Panc1 (cell line): ENCODE measurements at regions not wholly inside any gene's neighbourhood (a gene's known extent, or its start where the extent isn't known, plus 50 kb on each side); places are given as distances from the start of the nearest gene placed in this dataset.

Experiments used
- ATAC-seq: fragments of 200-7000 bp; cut with Tn5 transposase; 2 replicates; pipeline ENCODE4 v1.9.1; 2020; ENCODE audit warnings: mild to moderate bottlenecking, moderate library complexity
- BruUV-seq: library from RNA; stranded (reverse); fragments of 400-500 nt; replicated peaks from 2 replicates; lab custom pipeline; 2021; lab: Mats Ljungman, UMichigan
- CTCF ChIA-PET: fragments of 300-600 bp; sonication (Branson Sonifier 250); formaldehyde crosslinking; loops from one replicate; lab custom pipeline; 2022; ENCODE audit warnings: antibody characterized with exemption; lab: Charles Lee
- POLR2A ChIA-PET: fragments of 300-600 bp; sonication (Branson Sonifier 250); formaldehyde crosslinking; loops from one replicate; lab custom pipeline; 2022; ENCODE audit warnings: antibody characterized with exemption; lab: Charles Lee
- DNase-seq: peaks from one replicate; pipeline ENCODE4 v3.0.0-alpha.2; 2010; ENCODE audit warnings: low read depth, low spot score
- H3K27ac ChIP-seq: 2 replicates; pipeline ENCODE4 v1.5.1; 2011; ENCODE audit warnings: mild to moderate bottlenecking, low read length, inconsistent platforms
- H3K27me3 ChIP-seq: fragments of 200-500 bp; sonication (Bioruptor generic); 2 replicates; pipeline ENCODE4 v1.6.0; 2014; ENCODE audit warnings: low read length, inconsistent platforms; ENCODE audit not compliant: control insufficient read depth, insufficient read depth
- H3K36me3 ChIP-seq: fragments of 200-500 bp; sonication (Bioruptor generic); 2 replicates; pipeline ENCODE4 v1.5.1; 2014; ENCODE audit warnings: inconsistent platforms, mild to moderate bottlenecking, low read length, moderate library complexity; ENCODE audit not compliant: control insufficient read depth, insufficient read depth
- H3K4me1 ChIP-seq: 2 replicates; pipeline ENCODE4 v1.5.1; 2011; ENCODE audit warnings: inconsistent platforms, mild to moderate bottlenecking, low read length, moderate library complexity; ENCODE audit not compliant: control insufficient read depth, insufficient read depth
- H3K4me3 ChIP-seq, 2 experiments: 2 replicates each; pipeline ENCODE4 v1.5.1; 2011 to 2012; ENCODE audit warnings: low read depth in 2 of 2, low read length in 2 of 2, mild to moderate bottlenecking in 2 of 2, inconsistent platforms in 1 of 2, moderate library complexity in 1 of 2
- H3K9me3 ChIP-seq: fragments of 200-500 bp; sonication (Bioruptor generic); 2 replicates; pipeline ENCODE4 v1.5.1; 2014; ENCODE audit warnings: low read depth, mild to moderate bottlenecking, inconsistent platforms, low read length, moderate library complexity; ENCODE audit not compliant: control insufficient read depth, insufficient read depth
- POLR2AphosphoS5 ChIP-seq: IDR thresholded peaks from 2 replicates; pipeline ENCODE4 v1.6.1; 2012; ENCODE audit warnings: mild to moderate bottlenecking, low read depth, low read length, moderate library complexity
- REST ChIP-seq, 2 experiments: IDR thresholded peaks; 2 replicates each; pipeline ENCODE4 v1.6.1; 2011 to 2012; ENCODE audit warnings: low read depth in 2 of 2, control low read depth in 1 of 2, low read length in 1 of 2, mild to moderate bottlenecking in 1 of 2, moderate library complexity in 1 of 2; ENCODE audit not compliant: insufficient read depth in 1 of 2
- SIN3A ChIP-seq: IDR thresholded peaks from 2 replicates; pipeline ENCODE4 v1.6.1; 2012; ENCODE audit warnings: low read depth, mild to moderate bottlenecking, low read length, moderate library complexity, borderline replicate concordance; ENCODE audit not compliant: insufficient read depth
- in situ Hi-C: cut with HindIII; loops from 2 replicates; pipeline ENCODE4 v1.10.0; 2016; ENCODE audit warnings: low sequenced_read_pairs, low pct_unique_long_range_greater_than_20kb
- intact Hi-C: fragments of 100-400 bp; cut with micrococcal nuclease; formaldehyde crosslinking; loops from one replicate; pipeline ENCODE4 v1.10.0; 2022; ENCODE audit not compliant: unreplicated experiment
- TF ChIP-seq, protein P1 (sequence below): fragments of 450-650 bp; IDR thresholded peaks from 2 replicates; pipeline ENCODE4 v1.5.1; 2017; ENCODE audit warnings: mild to moderate bottlenecking

DNA sequence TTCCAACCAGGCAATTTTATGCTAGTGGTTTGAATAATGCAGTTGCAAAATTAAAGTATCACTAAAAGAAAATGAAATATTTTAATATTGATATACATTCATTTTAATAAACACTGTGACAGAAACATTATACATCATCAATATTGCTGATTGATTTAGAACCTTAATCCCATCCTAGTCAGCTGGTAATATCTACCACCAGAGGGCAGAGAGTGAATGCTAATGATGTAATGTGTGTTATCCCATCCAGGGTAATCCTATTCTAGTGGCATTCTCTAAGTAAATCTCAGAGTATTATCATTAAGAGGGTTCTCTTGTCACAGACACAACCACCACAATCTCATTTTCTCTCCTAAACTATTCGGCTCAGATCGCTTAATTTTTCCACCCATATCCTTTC lies 477.4 kb downstream of the CPS1 start:
- H3K36me3 ChIP-seq: no peaks in the 10 kb centered on the region
- H3K4me3 ChIP-seq: no peak overlapping the region
- intact Hi-C loops (loop anchor here (2.0 kb wide), 1 partner anchor 413 kb away; no protein-coding TSS in a partner anchor), in situ Hi-C loops (no loop called here)
- CTCF ChIA-PET: no interaction called here
- ATAC-seq (no peak), DNase-seq (no peak)
- no TSS peak for BruUV-seq
- TF ChIP-seq, protein P1, sequence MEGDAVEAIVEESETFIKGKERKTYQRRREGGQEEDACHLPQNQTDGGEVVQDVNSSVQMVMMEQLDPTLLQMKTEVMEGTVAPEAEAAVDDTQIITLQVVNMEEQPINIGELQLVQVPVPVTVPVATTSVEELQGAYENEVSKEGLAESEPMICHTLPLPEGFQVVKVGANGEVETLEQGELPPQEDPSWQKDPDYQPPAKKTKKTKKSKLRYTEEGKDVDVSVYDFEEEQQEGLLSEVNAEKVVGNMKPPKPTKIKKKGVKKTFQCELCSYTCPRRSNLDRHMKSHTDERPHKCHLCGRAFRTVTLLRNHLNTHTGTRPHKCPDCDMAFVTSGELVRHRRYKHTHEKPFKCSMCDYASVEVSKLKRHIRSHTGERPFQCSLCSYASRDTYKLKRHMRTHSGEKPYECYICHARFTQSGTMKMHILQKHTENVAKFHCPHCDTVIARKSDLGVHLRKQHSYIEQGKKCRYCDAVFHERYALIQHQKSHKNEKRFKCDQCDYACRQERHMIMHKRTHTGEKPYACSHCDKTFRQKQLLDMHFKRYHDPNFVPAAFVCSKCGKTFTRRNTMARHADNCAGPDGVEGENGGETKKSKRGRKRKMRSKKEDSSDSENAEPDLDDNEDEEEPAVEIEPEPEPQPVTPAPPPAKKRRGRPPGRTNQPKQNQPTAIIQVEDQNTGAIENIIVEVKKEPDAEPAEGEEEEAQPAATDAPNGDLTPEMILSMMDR: peak; percentile 39; the same call in 1 of the 2 replicates
- TF ChIP-seq POLR2AphosphoS5 (no peak), SIN3A (no peak)
- POLR2A ChIA-PET: no interaction called here
- H3K9me3 ChIP-seq: no peaks in the 10 kb centered on the region
- H3K4me1 ChIP-seq: no peaks in the 10 kb centered on the region
- no peak overlapping the region for H3K27ac ChIP-seq
- H3K27me3 ChIP-seq: no peaks in the 10 kb centered on the region

DNA sequence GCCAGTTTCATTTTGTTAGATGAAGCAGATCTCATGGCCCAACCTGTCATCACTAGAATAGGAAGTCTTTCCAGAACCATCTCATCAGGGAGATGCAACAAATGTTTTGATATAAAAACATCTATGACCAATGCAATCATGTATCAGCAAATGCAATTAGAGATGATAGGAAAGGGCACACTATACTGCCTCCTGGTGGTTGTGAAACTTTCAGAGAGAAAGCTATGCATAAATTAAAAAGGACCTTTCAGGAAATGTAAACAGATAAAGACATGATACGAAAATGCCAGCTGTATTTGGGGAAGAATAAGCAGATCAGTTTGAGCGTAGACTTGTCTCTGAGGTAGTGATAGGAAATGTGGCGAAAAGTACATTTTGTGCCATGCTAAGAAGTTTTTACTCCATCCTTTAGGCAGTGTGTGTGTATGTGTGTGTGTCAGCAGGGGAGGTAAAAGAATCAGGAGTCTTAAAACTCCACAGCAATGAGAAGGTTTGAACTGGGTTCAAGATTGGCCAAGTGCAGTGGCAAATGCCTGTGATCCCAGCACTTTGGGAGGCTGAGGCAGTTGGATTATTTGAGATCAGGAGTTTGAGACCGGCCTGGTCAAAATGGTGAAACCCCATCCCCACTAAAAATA lies 479.3 kb downstream of the CPS1 start:
- TF ChIP-seq, protein P1: peak; percentile 34; the same call in 1 of the 2 replicates
- TF ChIP-seq REST (IDR thresholded peaks at IDR 0.05; ENCODE audit: insufficient read depth in 1 of 2, low read depth in 2 of 2, low read length in 1 of 2): no peak
- Histone ChIP-seq H3K9me3 (no peaks in the 10 kb centered on the region), H3K36me3 (no peaks in the 10 kb centered on the region), H3K27ac (no peak overlapping the region), H3K27me3 (no peaks in the 10 kb centered on the region), H3K4me3 (no peak overlapping the region), H3K4me1 (no peaks in the 10 kb centered on the region)
- ChIA-PET POLR2A (no interaction called here), CTCF (no interaction called here)
- ATAC-seq (no peak), DNase-seq (no peak)
- intact Hi-C loops (loop anchor here (2.0 kb wide), 1 partner anchor 415 kb away; no protein-coding TSS in a partner anchor), in situ Hi-C loops (no loop called here)
- BruUV-seq: no TSS peak
